Trophoblast cell (in vitro differentiated cells and primary cell): ENCODE measurements at regions not wholly inside any gene's neighbourhood (a gene's known extent, or its start where the extent isn't known, plus 50 kb on each side); places are given as distances from the start of the nearest gene placed in this dataset.

Experiments used
- DNase-seq, 2 donors: peaks; one replicate each; pipeline ENCODE4 v3.0.0-alpha.2; 2016
- H2AFZ ChIP-seq: 2 replicates; pipeline ENCODE4 v1.6.1; 2013; ENCODE audit warnings: low read length, moderate library complexity, mild to moderate bottlenecking; ENCODE audit not compliant: insufficient read depth, poor library complexity
- H2AK5ac ChIP-seq: 2 replicates; pipeline ENCODE4 v1.6.1; 2013; ENCODE audit warnings: mild to moderate bottlenecking, low read length
- H2BK120ac ChIP-seq: 2 replicates; pipeline ENCODE4 v1.6.1; 2013; ENCODE audit warnings: low read length, mild to moderate bottlenecking, moderate library complexity; ENCODE audit not compliant: insufficient read depth, poor library complexity
- H2BK12ac ChIP-seq: 2 replicates; pipeline ENCODE4 v1.6.1; 2013; ENCODE audit warnings: mild to moderate bottlenecking, low read length, moderate library complexity
- H2BK5ac ChIP-seq: 2 replicates; pipeline ENCODE4 v1.6.1; 2013; ENCODE audit warnings: low read length, low read depth, moderate library complexity, mild to moderate bottlenecking; ENCODE audit not compliant: poor library complexity
- H3K14ac ChIP-seq: 2 replicates; pipeline ENCODE4 v1.6.1; 2013; ENCODE audit warnings: mild to moderate bottlenecking, low read length
- H3K18ac ChIP-seq: 2 replicates; pipeline ENCODE4 v1.6.1; 2013; ENCODE audit warnings: mild to moderate bottlenecking, low read length
- H3K23ac ChIP-seq: 2 replicates; pipeline ENCODE4 v1.6.1; 2013; ENCODE audit warnings: low read length
- H3K27ac ChIP-seq: 2 replicates; pipeline ENCODE4 v1.5.1; 2013; ENCODE audit warnings: low read depth, mild to moderate bottlenecking, inconsistent platforms, low read length, moderate library complexity
- H3K27me3 ChIP-seq: 2 replicates; pipeline ENCODE4 v1.6.1; 2013; ENCODE audit warnings: inconsistent platforms, mild to moderate bottlenecking, low read length, moderate library complexity; ENCODE audit not compliant: insufficient read depth
- H3K36me3 ChIP-seq, 2 experiments: 1 replicate in 1 of 2; 2 replicates in 1 of 2; pipeline ENCODE4 v1.6.1; 2013; ENCODE audit warnings: low read length in 2 of 2, mild to moderate bottlenecking in 2 of 2, moderate library complexity in 1 of 2; ENCODE audit not compliant: insufficient read depth in 2 of 2, control insufficient read depth in 1 of 2
- H3K4ac ChIP-seq: 2 replicates; pipeline ENCODE4 v1.6.1; 2013; ENCODE audit warnings: low read depth, mild to moderate bottlenecking, low read length, moderate library complexity
- H3K4me1 ChIP-seq, 2 experiments: 1 replicate in 1 of 2; 2 replicates in 1 of 2; pipeline ENCODE4 v1.6.1; 2013; ENCODE audit warnings: low read length in 2 of 2, mild to moderate bottlenecking in 2 of 2, moderate library complexity in 1 of 2; ENCODE audit not compliant: insufficient read depth in 2 of 2, control insufficient read depth in 1 of 2
- H3K4me2 ChIP-seq: 2 replicates; pipeline ENCODE4 v1.6.1; 2013; ENCODE audit warnings: inconsistent platforms, mild to moderate bottlenecking, low read length, moderate library complexity
- H3K4me3 ChIP-seq: 2 replicates; pipeline ENCODE4 v1.5.1; 2013; ENCODE audit warnings: mild to moderate bottlenecking, low read depth, low read length, inconsistent platforms
- H3K79me1 ChIP-seq: one replicate; pipeline ENCODE4 v1.6.1; 2013; ENCODE audit warnings: low read length
- H3K79me2 ChIP-seq: 2 replicates; pipeline ENCODE4 v1.6.1; 2013; ENCODE audit warnings: low read length, mild to moderate bottlenecking; ENCODE audit not compliant: control insufficient read depth, insufficient read depth, poor library complexity
- H3K9ac ChIP-seq: 2 replicates; pipeline ENCODE4 v1.6.1; 2013; ENCODE audit warnings: mild to moderate bottlenecking, low read length
- H3K9me3 ChIP-seq: 2 replicates; pipeline ENCODE4 v1.6.1; 2013; ENCODE audit warnings: low read depth, mild to moderate bottlenecking, control low read depth, inconsistent platforms, low read length; ENCODE audit not compliant: insufficient read depth
- H4K12ac ChIP-seq: 2 replicates; pipeline ENCODE4 v1.6.1; 2013; ENCODE audit warnings: low read depth, mild to moderate bottlenecking, low read length, moderate library complexity
- H4K8ac ChIP-seq: 2 replicates; pipeline ENCODE4 v1.6.1; 2013; ENCODE audit warnings: low read depth, mild to moderate bottlenecking, low read length, moderate library complexity
- H4K91ac ChIP-seq: one replicate; pipeline ENCODE4 v1.6.1; 2013; ENCODE audit warnings: low read depth, mild to moderate bottlenecking, low read length, moderate library complexity
- WGBS: extraction: QIAGEN DNeasy Blood & Tissue Kit; methylation state at CpG from one replicate; pipeline ENCODE4 v1.1.7; 2013; ENCODE audit warnings: missing lambda C conversion rate; ENCODE audit not compliant: insufficient read length, insufficient coverage; ENCODE audit errors: extremely low coverage; 5-methylcytosine and 5-hydroxymethylcytosine counted together

DNA sequence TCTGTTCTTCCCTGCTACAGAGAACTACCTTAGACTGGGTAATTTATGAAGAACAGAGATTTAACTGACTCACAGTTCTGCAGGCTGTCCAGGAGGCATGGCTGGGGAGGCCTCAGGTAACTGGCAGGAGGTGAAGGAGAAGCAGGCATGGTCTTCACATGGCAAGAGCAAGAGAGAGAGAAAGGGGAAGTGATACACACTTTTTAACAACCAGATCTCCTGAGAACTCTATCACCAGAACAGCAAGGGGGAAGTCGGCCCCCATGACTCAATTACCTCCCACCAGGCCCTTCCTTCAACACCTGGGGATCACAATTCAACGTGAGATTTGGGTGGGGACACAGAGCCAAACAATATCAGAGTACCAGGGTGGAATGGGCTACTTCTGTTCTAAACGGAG is 766.8 kb downstream of the TLE1 start:
- Histone ChIP-seq H3K4ac (no peak overlapping the region), H3K27me3 (no peaks in the 10 kb centered on the region), H2BK12ac (no peak overlapping the region), H3K79me2 (no peaks in the 10 kb centered on the region), H2BK5ac (no peak overlapping the region), H3K18ac (no peak overlapping the region), H3K36me3 (peaks cover 0 to 1% of the 10 kb centered on the region in 2 experiments), H3K23ac (no peak overlapping the region), H3K27ac (no peak overlapping the region), H3K14ac (no peak overlapping the region), H2AK5ac (no peak overlapping the region), H3K4me2 (no peak overlapping the region), H2AFZ (no peak overlapping the region), H3K4me1 (no peaks in the 10 kb centered on the region), H3K79me1 (no peaks in the 10 kb centered on the region), H3K4me3 (no peak overlapping the region), H4K8ac (no peak overlapping the region), H2BK120ac (no peak overlapping the region), H3K9ac (no peak overlapping the region), H4K12ac (no peak overlapping the region), H4K91ac (no peak overlapping the region), H3K9me3 (no peaks in the 10 kb centered on the region)
- DNase-seq = no peak
- WGBS = no CpG with 5 or more reads among the region's 3 CpGs

DNA sequence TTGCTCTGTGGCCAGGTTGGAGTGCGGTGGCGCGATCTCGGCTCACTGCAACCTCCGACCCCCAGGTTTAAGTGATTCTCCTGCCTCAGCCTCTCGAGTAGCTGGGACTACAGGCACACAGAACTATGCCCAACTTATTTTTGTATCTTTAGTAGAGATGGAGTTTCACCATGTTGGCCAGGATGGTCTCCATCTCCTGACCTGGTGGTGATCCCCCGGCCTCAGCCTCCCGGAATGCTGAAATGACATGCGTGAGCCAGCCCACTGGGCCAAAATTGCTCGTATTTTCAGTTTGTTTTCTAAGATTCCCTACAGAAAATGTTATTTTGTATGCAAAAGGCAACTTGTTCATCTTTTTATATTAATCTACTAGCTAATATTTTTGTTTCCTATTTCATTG is 782.6 kb downstream of the TLE1 start:
- Histone ChIP-seq H4K12ac (no peak overlapping the region), H3K4me2 (no peak overlapping the region), H3K23ac (no peak overlapping the region), H3K79me1 (no peaks in the 10 kb centered on the region), H2AFZ (no peak overlapping the region), H3K14ac (no peak overlapping the region), H2BK5ac (no peak overlapping the region), H3K36me3 (no peaks in the 10 kb centered on the region), H3K27ac (no peak overlapping the region), H2AK5ac (no peak overlapping the region), H3K4me3 (no peak overlapping the region), H3K27me3 (no peaks in the 10 kb centered on the region), H3K18ac (no peak overlapping the region), H3K4ac (no peak overlapping the region), H3K9ac (no peak overlapping the region), H4K91ac (no peak overlapping the region), H3K79me2 (no peaks in the 10 kb centered on the region), H2BK12ac (no peak overlapping the region), H2BK120ac (no peak overlapping the region), H3K9me3 (no peaks in the 10 kb centered on the region), H4K8ac (no peak overlapping the region), H3K4me1 (no peaks in the 10 kb centered on the region)
- DNase-seq = no peak
- WGBS = no CpG with 5 or more reads among the region's 10 CpGs

DNA sequence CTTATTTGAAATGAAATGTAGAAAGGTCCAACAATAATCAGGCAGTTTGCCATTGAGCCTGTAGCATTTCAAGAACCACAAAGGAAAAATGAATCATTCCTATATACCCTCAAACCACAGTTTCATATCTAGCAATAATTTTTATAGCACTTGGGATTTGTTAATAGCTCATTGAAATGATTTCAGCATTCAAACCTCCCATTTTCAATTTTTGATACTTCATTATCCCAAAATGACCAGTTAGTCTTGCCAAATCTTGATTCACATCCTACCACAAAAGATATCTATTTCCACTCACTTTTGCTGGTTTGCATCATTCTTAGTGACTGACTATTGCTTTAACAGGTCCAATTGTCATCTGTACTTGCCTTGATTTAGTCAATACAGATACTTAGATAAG is 790.1 kb downstream of the TLE1 start:
- Histone ChIP-seq H3K4me3 (no peak overlapping the region), H3K23ac (no peak overlapping the region), H4K91ac (no peak overlapping the region), H3K79me1 (no peaks in the 10 kb centered on the region), H3K79me2 (no peaks in the 10 kb centered on the region), H3K27me3 (no peaks in the 10 kb centered on the region), H4K8ac (no peak overlapping the region), H2BK120ac (no peak overlapping the region), H2AFZ (no peak overlapping the region), H3K14ac (no peak overlapping the region), H2BK5ac (no peak overlapping the region), H3K27ac (no peak overlapping the region), H2BK12ac (no peak overlapping the region), H3K9ac (no peak overlapping the region), H3K36me3 (no peaks in the 10 kb centered on the region), H2AK5ac (no peak overlapping the region), H3K4ac (no peak overlapping the region), H3K4me2 (no peak overlapping the region), H3K9me3 (no peaks in the 10 kb centered on the region), H4K12ac (no peak overlapping the region), H3K4me1 (no peaks in the 10 kb centered on the region), H3K18ac (no peak overlapping the region)
- DNase-seq = no peak

DNA sequence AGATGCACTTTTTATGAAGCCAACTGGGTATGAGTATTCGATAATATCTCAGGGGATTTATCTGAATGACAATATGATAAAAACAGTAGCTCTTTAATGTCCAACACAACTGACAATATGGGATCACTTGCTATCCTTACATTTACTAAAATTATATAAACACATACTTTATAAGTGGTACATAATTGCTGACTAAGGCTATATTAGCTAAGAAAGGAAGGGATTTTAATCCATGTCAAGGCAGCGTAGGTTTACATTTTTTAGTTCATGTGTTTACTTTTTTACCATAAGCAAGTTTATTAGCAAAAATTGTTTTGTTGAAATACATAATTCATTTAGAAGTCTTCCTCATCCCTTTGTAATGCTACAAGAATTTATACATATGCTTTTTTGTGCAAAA is 796.2 kb downstream of the TLE1 start:
- no peak overlapping the region for H4K8ac ChIP-seq
- WGBS = no CpG with 5 or more reads among the region's 2 CpGs

More for the DNA sequence above, 796.2 kb downstream of the TLE1 start:
- no peak overlapping the region for H3K9ac ChIP-seq
- H4K12ac ChIP-seq = no peak overlapping the region
- no peak overlapping the region for H3K14ac ChIP-seq
- H2AK5ac ChIP-seq = no peak overlapping the region
- H3K79me2 ChIP-seq = no peaks in the 10 kb centered on the region
- no peak overlapping the region for H2BK12ac ChIP-seq
- H2BK120ac ChIP-seq = no peak overlapping the region
- H4K91ac ChIP-seq = no peak overlapping the region
- no peak overlapping the region for H3K18ac ChIP-seq
- no peaks in the 10 kb centered on the region for H3K4me1 ChIP-seq
- H3K4me3 ChIP-seq = no peak overlapping the region
- no peaks in the 10 kb centered on the region for H3K27me3 ChIP-seq
- no peak overlapping the region for H3K4me2 ChIP-seq
- H3K27ac ChIP-seq = no peak overlapping the region
- H3K9me3 ChIP-seq = no peaks in the 10 kb centered on the region
- no peak overlapping the region for H2BK5ac ChIP-seq
- H3K79me1 ChIP-seq = no peaks in the 10 kb centered on the region
- no peaks in the 10 kb centered on the region for H3K36me3 ChIP-seq
- H3K23ac ChIP-seq = no peak overlapping the region
- DNase-seq = no peak
- no peak overlapping the region for H3K4ac ChIP-seq
- no peak overlapping the region for H2AFZ ChIP-seq
